ENCODE measurements at regions not wholly inside any gene's neighbourhood (a gene's known extent, or its start where the extent isn't known, plus 50 kb on each side); places are given as distances from the start of the nearest gene placed in this dataset.
"Not testable (repeated sequence)": the region's sequence is repeated elsewhere in the genome, so short reads cannot be mapped to it uniquely, and the experiment has no call there.

GRCh38 chr2:49616800-49617199 lies 462.5 kb upstream of the FSHR start:
- TF ChIP-seq CTCF (IDR thresholded peaks at IDR 0.05): no peak
- H3K27ac Mint-ChIP-seq: no peak overlapping the region
- Histone ChIP-seq H3K36me3 (ENCODE audit: control insufficient read depth, insufficient read depth, low read length) (no peaks in the 10 kb centered on the region), H3K27ac (ENCODE audit: low read length) (no peak overlapping the region), H3K9me3 (ENCODE audit: control insufficient read depth, insufficient read depth, low read length) (no peaks in the 10 kb centered on the region), H3K4me1 (ENCODE audit: control insufficient read depth, insufficient read depth, low read length) (no peaks in the 10 kb centered on the region), H3K4me3 (ENCODE audit: low read length) (no peak overlapping the region), H3K27me3 (ENCODE audit: control insufficient read depth, insufficient read depth, low read length) (no peaks in the 10 kb centered on the region)
- intact Hi-C loops (cut with micrococcal nuclease): no loop called here
- 0% methylated on average over 2 of the region's 2 CpGs for WGBS (ENCODE audit: insufficient coverage)
- no peak for ATAC-seq
- H3K4me1 Mint-ChIP-seq: no peaks in the 10 kb centered on the region
- H3K36me3 Mint-ChIP-seq: no peaks in the 10 kb centered on the region
- no peak for DNase-seq
- no peak overlapping the region for H3K4me3 Mint-ChIP-seq
- peaks cover 7 to 13% of the 10 kb centered on the region in 2 donors for H3K9me3 Mint-ChIP-seq
- no peaks in the 10 kb centered on the region for H3K27me3 Mint-ChIP-seq (ENCODE audit: low read depth in 2 of 2)

- H3K4me1 ChIP-seq (ENCODE audit: control insufficient read depth, insufficient read depth, low read length); intact Hi-C loops (cut with micrococcal nuclease); H3K27ac ChIP-seq (ENCODE audit: low read length); H3K27me3 ChIP-seq (ENCODE audit: control insufficient read depth, insufficient read depth, low read length); H3K36me3 Mint-ChIP-seq; H3K27ac Mint-ChIP-seq; H3K4me1 Mint-ChIP-seq; H3K4me3 Mint-ChIP-seq; H3K27me3 Mint-ChIP-seq (ENCODE audit: low read depth in 2 of 2); DNase-seq; H3K36me3 ChIP-seq (ENCODE audit: control insufficient read depth, insufficient read depth, low read length); H3K4me3 ChIP-seq (ENCODE audit: low read length); H3K9me3 ChIP-seq (ENCODE audit: control insufficient read depth, insufficient read depth, low read length); ATAC-seq: not testable (repeated sequence)
- H3K9me3 Mint-ChIP-seq: peaks cover 12 to 14% of the 10 kb centered on the region in 2 donors
- 85% methylated on average over 5 of the region's 5 CpGs for WGBS (ENCODE audit: insufficient coverage)
These were observed 457.5 kb upstream of the FSHR start for GRCh38 chr2:49611796-49612195.

- WGBS (ENCODE audit: insufficient coverage): 60% methylated on average over 1 of the region's 3 CpGs
- TF ChIP-seq CTCF (IDR thresholded peaks at IDR 0.05): no peak
- no peaks in the 10 kb centered on the region for H3K4me1 Mint-ChIP-seq
- no peak overlapping the region for H3K27ac ChIP-seq (ENCODE audit: low read length)
- no peaks in the 10 kb centered on the region for H3K36me3 ChIP-seq (ENCODE audit: control insufficient read depth, insufficient read depth, low read length)
- intact Hi-C loops (cut with micrococcal nuclease): no loop called here
- no peaks in the 10 kb centered on the region for H3K27me3 Mint-ChIP-seq (ENCODE audit: low read depth in 2 of 2)
- no peaks in the 10 kb centered on the region for H3K27me3 ChIP-seq (ENCODE audit: control insufficient read depth, insufficient read depth, low read length)
- H3K4me3 Mint-ChIP-seq: no peak overlapping the region
- DNase-seq (no peak), ATAC-seq (no peak)
- no peaks in the 10 kb centered on the region for H3K36me3 Mint-ChIP-seq
- H3K9me3 Mint-ChIP-seq: peaks cover 7 to 9% of the 10 kb centered on the region in 2 donors
- no peak overlapping the region for H3K27ac Mint-ChIP-seq
- H3K4me3 ChIP-seq (ENCODE audit: low read length): no peak overlapping the region
- H3K4me1 ChIP-seq (ENCODE audit: control insufficient read depth, insufficient read depth, low read length): no peaks in the 10 kb centered on the region
- H3K9me3 ChIP-seq (ENCODE audit: control insufficient read depth, insufficient read depth, low read length): no peaks in the 10 kb centered on the region
These were observed 446.2 kb upstream of the FSHR start for GRCh38 chr2:49600524-49600923.

- Histone ChIP-seq H3K36me3 (ENCODE audit: control insufficient read depth, insufficient read depth, low read length) (no peaks in the 10 kb centered on the region), H3K27ac (ENCODE audit: low read length) (no peak overlapping the region), H3K9me3 (ENCODE audit: control insufficient read depth, insufficient read depth, low read length) (peaks cover 11% of the 10 kb centered on the region), H3K4me1 (ENCODE audit: control insufficient read depth, insufficient read depth, low read length) (no peaks in the 10 kb centered on the region), H3K27me3 (ENCODE audit: control insufficient read depth, insufficient read depth, low read length) (no peaks in the 10 kb centered on the region), H3K4me3 (ENCODE audit: low read length) (no peak overlapping the region)
- ATAC-seq: no peak
- no peak overlapping the region for H3K27ac Mint-ChIP-seq
- no peaks in the 10 kb centered on the region for H3K36me3 Mint-ChIP-seq
- no peaks in the 10 kb centered on the region for H3K27me3 Mint-ChIP-seq (ENCODE audit: low read depth in 2 of 2)
- 92% methylated on average over 1 of the region's 1 CpG for WGBS (ENCODE audit: insufficient coverage)
- H3K4me3 Mint-ChIP-seq: no peak overlapping the region
- intact Hi-C loops (cut with micrococcal nuclease): no loop called here
- H3K4me1 Mint-ChIP-seq: no peaks in the 10 kb centered on the region
- no peak for DNase-seq
- H3K9me3 Mint-ChIP-seq: peaks cover 7 to 15% of the 10 kb centered on the region in 2 donors
- no peak for TF ChIP-seq CTCF (IDR thresholded peaks at IDR 0.05)
These were observed 443.9 kb upstream of the FSHR start for GRCh38 chr2:49598231-49598630.

Data from natural killer cell (primary cell).